ENCODE measurements at regions not wholly inside any gene's neighbourhood (a gene's known extent, or its start where the extent isn't known, plus 50 kb on each side); places are given as distances from the start of the nearest gene placed in this dataset.
"Not testable (repeated sequence)": the region's sequence is repeated elsewhere in the genome, so short reads cannot be mapped to it uniquely, and the experiment has no call there.

GRCh38 chrX:63179852-63180251 is 171.3 kb downstream of the SPIN4 start:
- not testable (repeated sequence) for DNase-seq (ENCODE audit: low spot score)

- DNase-seq (ENCODE audit: low spot score): not testable (repeated sequence)
Observed at GRCh38 chrX:63176578-63176977, 174.6 kb downstream of the SPIN4 start.

GRCh38 chrX:63173841-63174718 is 177.1 kb downstream of the SPIN4 start:
- not testable (repeated sequence) for DNase-seq (ENCODE audit: low spot score)

- not testable (repeated sequence) for DNase-seq (ENCODE audit: low spot score)
Observed at GRCh38 chrX:63169416-63169815, 181.7 kb downstream of the SPIN4 start.

- not testable (repeated sequence) for DNase-seq (ENCODE audit: low spot score)
Observed at GRCh38 chrX:63168949-63169348, 182.2 kb downstream of the SPIN4 start.

- DNase-seq (ENCODE audit: low spot score): not testable (repeated sequence)
Observed at GRCh38 chrX:63167002-63167401, 184.1 kb downstream of the SPIN4 start.

- DNase-seq (ENCODE audit: low spot score): not testable (repeated sequence)
Observed at GRCh38 chrX:63160994-63161393, 190.1 kb downstream of the SPIN4 start.

GRCh38 chrX:63160340-63160739 is 190.8 kb downstream of the SPIN4 start:
- DNase-seq (ENCODE audit: low spot score): not testable (repeated sequence)

- not testable (repeated sequence) for DNase-seq (ENCODE audit: low spot score)
Observed at GRCh38 chrX:63145526-63145925, 205.6 kb downstream of the SPIN4 start.

GRCh38 chrX:63142588-63142987 is 208.5 kb downstream of the SPIN4 start:
- DNase-seq (ENCODE audit: low spot score): not testable (repeated sequence)

- not testable (repeated sequence) for DNase-seq (ENCODE audit: low spot score)
Observed at GRCh38 chrX:63135859-63136258, 215.3 kb downstream of the SPIN4 start.

- no peak for DNase-seq (ENCODE audit: low spot score)
Observed at GRCh38 chrX:63128509-63128908, 222.6 kb downstream of the SPIN4 start.

GRCh38 chrX:63115196-63115595 is 235.9 kb downstream of the SPIN4 start:
- DNase-seq (ENCODE audit: low spot score): no peak

GRCh38 chrX:63101879-63102620 is 249.1 kb downstream of the SPIN4 start:
- DNase-seq (ENCODE audit: low spot score): no peak

- no peak for DNase-seq (ENCODE audit: low spot score)
Observed at GRCh38 chrX:63058204-63058603, 292.9 kb downstream of the SPIN4 start.

- DNase-seq (ENCODE audit: low spot score): no peak
Observed at GRCh38 chrX:63050225-63050624, 300.9 kb downstream of the SPIN4 start.

- no peak for DNase-seq (ENCODE audit: low spot score)
Observed at GRCh38 chrX:63032811-63033210, 318.3 kb downstream of the SPIN4 start.

GRCh38 chrX:63013549-63013948 is 337.6 kb downstream of the SPIN4 start:
- no peak for DNase-seq (ENCODE audit: low spot score)

- no peak for DNase-seq (ENCODE audit: low spot score)
Observed at GRCh38 chrX:63012574-63012973, 338.6 kb downstream of the SPIN4 start.

GRCh38 chrX:63000196-63000595 is 350.9 kb downstream of the SPIN4 start:
- not testable (repeated sequence) for DNase-seq (ENCODE audit: low spot score)
